GM12873 (cell line): ENCODE measurements at regions not wholly inside any gene's neighbourhood (a gene's known extent, or its start where the extent isn't known, plus 50 kb on each side); places are given as distances from the start of the nearest gene placed in this dataset.

ENCODE experiments used
- TF ChIP-seq, protein P1 (sequence below): IDR thresholded peaks from 2 replicates; pipeline ENCODE4 v1.5.1; 2012; ENCODE audit warnings: low read depth, mild to moderate bottlenecking, moderate library complexity, low read length, control low read depth; ENCODE audit not compliant: insufficient read depth; ENCODE audit errors: missing control alignments

DNA sequence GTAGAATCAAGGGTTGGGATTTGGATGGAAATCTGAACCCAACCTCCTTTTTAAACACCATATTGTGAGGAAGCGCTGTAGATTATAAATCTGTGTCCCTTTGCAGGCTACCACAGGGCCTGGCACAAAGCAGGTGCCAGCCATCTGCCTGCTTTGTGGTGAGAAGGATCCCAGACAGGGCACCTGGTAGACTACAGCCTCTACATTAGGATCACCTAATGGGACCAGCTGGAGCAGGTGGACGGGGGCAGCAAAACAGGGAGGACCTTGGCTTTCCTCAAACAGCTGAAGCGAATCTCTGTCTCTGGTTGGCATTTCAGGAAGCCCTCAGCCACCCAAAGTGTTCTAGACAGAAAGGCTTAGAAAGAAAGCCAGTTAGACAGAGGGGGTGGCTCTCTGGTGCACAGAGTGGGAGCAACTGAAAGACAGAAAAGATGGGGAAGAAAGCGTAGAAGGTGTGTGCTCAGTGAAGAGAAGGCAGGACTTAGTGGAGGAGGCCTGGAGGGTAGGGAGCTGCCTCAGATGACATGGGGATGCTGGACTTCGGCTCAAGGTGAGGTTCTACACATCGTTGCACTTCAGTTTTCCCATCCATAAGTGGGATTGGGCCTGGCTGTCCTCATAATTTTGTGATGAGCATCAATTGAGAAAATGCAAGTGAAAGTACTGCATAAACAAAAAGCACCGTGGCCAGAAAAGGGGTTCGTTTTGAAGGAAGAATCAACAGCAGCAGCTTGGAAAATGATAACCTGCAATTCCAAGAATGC is 350.8 kb downstream of the CYRIA start:
- TF ChIP-seq, protein P1, sequence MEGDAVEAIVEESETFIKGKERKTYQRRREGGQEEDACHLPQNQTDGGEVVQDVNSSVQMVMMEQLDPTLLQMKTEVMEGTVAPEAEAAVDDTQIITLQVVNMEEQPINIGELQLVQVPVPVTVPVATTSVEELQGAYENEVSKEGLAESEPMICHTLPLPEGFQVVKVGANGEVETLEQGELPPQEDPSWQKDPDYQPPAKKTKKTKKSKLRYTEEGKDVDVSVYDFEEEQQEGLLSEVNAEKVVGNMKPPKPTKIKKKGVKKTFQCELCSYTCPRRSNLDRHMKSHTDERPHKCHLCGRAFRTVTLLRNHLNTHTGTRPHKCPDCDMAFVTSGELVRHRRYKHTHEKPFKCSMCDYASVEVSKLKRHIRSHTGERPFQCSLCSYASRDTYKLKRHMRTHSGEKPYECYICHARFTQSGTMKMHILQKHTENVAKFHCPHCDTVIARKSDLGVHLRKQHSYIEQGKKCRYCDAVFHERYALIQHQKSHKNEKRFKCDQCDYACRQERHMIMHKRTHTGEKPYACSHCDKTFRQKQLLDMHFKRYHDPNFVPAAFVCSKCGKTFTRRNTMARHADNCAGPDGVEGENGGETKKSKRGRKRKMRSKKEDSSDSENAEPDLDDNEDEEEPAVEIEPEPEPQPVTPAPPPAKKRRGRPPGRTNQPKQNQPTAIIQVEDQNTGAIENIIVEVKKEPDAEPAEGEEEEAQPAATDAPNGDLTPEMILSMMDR: no peak

DNA sequence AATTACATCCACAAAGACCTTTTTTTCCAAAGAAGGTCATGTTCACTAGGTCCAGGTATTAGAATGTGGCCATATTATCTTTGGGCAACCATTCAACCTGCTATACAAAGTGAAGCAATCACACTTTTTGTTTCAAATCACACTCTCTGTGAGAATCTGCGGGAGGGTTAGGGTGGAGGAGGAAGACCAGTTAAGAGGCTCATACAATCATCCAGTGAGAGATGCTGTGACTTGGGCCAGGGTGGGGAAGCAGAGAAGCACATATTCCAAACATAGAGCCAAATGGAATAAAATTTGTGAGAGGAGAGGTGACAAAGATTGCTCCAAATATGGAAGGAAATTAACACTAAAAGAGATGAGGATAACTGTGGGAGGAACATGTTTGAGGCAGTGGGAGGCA is 351.6 kb downstream of the CYRIA start:
- TF ChIP-seq, protein P1: no peak

DNA sequence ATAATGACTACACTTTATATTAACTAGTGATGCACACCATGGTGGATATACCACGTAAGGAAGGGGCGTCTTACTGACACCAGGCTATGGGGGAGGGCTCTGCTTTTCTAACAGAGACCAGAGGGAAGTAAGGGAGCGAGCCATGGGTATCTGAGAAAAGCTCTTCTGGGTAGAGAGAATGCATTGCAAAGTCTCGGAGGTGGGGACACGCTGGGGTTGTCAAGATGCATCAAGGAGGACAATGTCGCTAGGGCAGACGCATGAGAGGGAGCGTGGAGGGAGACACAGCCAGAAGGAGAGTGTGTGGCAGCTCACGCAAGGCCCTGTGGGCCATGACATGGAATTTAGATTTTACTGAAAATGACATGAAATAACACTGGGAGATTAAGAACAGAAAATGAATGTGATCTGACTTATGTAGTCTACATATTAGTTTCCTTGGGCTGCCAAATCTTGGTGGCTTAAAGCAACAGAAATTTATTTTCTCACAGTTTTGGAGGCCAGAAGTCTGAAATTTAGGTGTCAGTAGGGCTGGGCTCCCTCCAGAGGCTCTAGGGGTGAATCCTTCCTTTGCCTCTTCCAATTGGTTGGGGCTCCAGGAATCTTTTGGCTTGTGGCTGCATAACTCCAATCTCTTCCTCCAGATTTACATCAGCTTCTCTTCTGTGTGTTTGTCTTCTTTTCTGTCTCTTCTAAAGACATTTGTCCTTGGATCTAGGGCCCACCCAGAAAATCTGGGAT is 352.2 kb downstream of the CYRIA start:
- TF ChIP-seq, protein P1: no peak

DNA sequence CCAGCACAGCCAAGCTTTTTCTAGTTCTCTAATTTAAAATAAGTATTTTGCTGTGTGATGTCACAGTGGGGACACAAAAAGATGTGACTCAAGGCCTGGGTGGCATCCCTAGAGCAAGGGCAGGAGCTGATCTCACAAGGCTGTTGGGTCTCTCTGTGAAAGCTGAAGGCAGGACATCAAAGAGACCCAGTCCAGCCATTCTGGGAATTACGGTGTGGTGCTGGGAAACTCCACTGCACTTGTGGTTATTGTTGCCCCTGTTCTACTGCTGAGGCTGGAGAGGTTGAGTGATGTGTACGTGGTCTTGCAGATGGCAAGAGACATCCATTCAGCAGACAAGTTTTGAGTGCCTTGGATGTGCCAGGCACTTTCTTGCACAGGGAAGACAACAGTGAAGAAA is 352.9 kb downstream of the CYRIA start:
- TF ChIP-seq, protein P1: no peak

DNA sequence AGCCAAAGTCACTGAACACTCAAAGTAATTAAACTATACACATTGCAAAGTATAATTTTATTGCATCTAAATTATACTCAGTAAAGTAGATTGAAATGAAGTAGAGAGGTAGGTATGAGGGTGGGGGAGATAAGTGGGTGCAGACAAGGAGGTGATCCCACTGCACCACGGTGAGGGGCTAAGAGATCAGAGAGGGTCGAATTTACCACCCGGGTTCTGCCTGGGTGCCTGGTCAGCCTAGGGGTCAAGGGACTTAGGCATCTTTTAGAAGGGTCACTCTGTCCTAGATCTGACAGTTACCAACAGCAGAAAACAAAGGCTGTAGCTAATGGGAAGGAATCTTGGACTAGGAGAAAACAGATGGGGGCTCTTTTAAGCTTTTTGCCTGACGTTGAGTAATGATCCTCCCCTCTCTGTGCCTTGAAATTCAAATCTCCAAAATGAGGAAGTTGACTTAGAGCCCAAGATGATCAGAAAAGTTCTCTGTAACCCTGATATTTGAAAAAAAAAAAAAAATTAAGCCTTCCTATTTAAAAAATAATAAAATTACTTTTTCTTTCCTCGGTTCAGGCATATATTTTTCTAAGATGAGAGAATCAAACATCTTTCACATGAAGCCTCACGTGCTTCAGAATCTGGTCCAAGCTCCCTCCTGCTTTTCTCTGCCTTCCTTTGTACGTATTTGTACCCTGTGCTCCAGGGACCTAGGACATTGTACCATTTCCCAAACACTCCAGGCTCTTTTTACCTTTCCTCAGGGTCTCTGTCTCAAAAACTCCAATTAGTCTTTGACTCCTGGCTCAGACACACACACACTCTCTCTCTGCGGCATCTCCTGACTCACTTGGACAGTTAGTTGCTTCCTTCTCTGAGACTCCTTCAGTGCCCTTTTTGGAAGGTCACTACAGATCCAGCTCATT is 353.9 kb downstream of the CYRIA start:
- TF ChIP-seq, protein P1: no peak

DNA sequence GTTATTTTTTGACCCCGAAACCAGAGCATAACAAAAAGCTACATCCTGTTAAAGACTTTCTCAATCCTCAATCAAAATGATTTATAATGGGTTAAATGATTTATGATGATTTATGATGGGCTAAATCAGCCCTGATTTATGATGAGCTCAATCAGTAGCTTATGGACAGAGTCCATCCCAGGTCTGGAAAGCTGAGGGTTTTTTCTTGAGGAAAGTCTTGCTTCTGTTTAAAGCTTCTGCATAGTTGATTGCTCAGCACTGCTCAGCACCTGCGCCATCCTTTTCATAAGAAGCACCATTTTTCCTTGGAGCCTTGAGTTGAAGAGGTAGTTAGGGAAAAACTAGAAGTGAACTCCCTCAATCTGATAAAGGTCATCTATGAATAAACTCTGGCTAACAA is 356.8 kb downstream of the CYRIA start:
- TF ChIP-seq, protein P1: no peak
